Left ventricle myocardium superior (tissue), 1 donor: ENCODE measurements at regions not wholly inside any gene's neighbourhood (a gene's known extent, or its start where the extent isn't known, plus 50 kb on each side); places are given as distances from the start of the nearest gene placed in this dataset.

Experiments used
- ATAC-seq: fragments of 200-7000 bp; cut with Tn5 transposase; one replicate; pipeline ENCODE4 v1.9.1; 2020; ENCODE audit warnings: mild to moderate bottlenecking, moderate library complexity
- DNase-seq: peaks from one replicate; pipeline ENCODE4 v3.0.0-alpha.2; 2020
- intact Hi-C: fragments of 100-400 bp; cut with micrococcal nuclease; formaldehyde crosslinking; loops from one replicate; pipeline ENCODE4 v1.11.0; 2022
- donor health status: DM: no; HTN: yes; CAD: no; lungs with severe emphysema.

GRCh38 chr11:127052404-127052803 lies 51.8 kb upstream of the KIRREL3 start:
- intact Hi-C loops: no loop called here
- ATAC-seq: no peak
- no peak for DNase-seq
